Mesodermal cell (in vitro differentiated cells): ENCODE measurements at regions not wholly inside any gene's neighbourhood (a gene's known extent, or its start where the extent isn't known, plus 50 kb on each side); places are given as distances from the start of the nearest gene placed in this dataset.

Experiments used
- H3K27ac ChIP-seq: 2 replicates; pipeline ENCODE4 v1.7.0; 2013; ENCODE audit warnings: mild to moderate bottlenecking, low read depth, low read length, moderate library complexity; ENCODE audit not compliant: severe bottlenecking
- H3K36me3 ChIP-seq: 2 replicates; pipeline ENCODE4 v1.7.1; 2013; ENCODE audit warnings: mild to moderate bottlenecking, low read length, moderate library complexity; ENCODE audit not compliant: control insufficient read depth, insufficient read depth
- H3K4me1 ChIP-seq: one replicate; pipeline ENCODE4 v1.7.1; 2013; ENCODE audit warnings: mild to moderate bottlenecking, low read length; ENCODE audit not compliant: insufficient read depth, control insufficient read depth, poor library complexity, severe bottlenecking
- H3K4me3 ChIP-seq: 2 replicates; pipeline ENCODE4 v1.7.0; 2013; ENCODE audit warnings: low read length, control low read depth, mild to moderate bottlenecking; ENCODE audit not compliant: insufficient read depth, poor library complexity, severe bottlenecking; ENCODE audit errors: extremely low read depth
- H3K9me3 ChIP-seq: 2 replicates; pipeline ENCODE4 v1.7.1; 2013; ENCODE audit warnings: mild to moderate bottlenecking, low read length, moderate library complexity; ENCODE audit not compliant: control insufficient read depth
- WGBS, 2 experiments: methylation state at CpG; one replicate each; pipeline ENCODE4 v1.1.5; 2013; ENCODE audit warnings: missing lambda C conversion rate in 2 of 2; ENCODE audit not compliant: insufficient coverage in 2 of 2; 5-methylcytosine and 5-hydroxymethylcytosine counted together

DNA sequence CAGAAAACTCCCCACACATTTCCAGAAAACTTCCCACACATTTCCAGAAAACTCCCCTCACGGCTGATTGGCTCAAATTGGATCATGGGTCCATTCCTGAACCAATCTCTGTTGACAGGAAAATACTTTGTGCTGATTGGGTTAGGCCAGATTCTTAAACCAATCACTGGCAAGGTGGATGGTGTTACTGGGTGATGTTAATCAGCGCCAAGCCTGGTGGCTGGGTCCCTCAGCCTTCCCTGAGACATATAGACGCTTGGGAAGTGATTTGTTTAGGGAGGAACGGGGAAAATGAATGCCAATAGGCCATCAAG lies 199.4 kb upstream of the UBE2E2 start:
- Histone ChIP-seq H3K9me3 (no peaks in the 10 kb centered on the region), H3K36me3 (no peaks in the 10 kb centered on the region), H3K27ac (no peak overlapping the region), H3K4me1 (peaks cover 3% of the 10 kb centered on the region), H3K4me3 (no peak overlapping the region)
- 88 to 100% methylated on average over 2 to 4 of the region's 4 CpGs for WGBS, 2 experiments

DNA sequence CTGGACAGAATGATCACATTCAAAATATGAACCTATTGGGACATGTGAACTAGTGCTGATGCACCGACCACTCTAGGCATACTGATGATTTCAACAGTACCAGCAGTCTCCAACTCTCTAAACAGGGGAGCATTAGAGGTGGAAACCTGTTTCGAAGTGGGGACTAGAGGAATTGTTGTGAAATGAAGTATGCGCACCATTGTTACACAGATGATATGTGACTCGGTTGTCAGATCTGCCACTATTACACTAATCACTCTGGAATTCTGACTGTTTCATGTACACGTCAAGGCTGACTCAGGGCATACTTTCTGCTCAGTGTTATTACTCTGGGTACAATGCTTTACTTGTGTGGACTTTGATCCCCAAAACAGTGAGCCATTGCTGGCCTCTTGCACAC lies 198.2 kb upstream of the UBE2E2 start:
- Histone ChIP-seq H3K9me3 (no peaks in the 10 kb centered on the region), H3K4me3 (no peak overlapping the region), H3K4me1 (peaks cover 3% of the 10 kb centered on the region), H3K27ac (no peak overlapping the region), H3K36me3 (no peaks in the 10 kb centered on the region)
- 97% methylated on average over 4 of the region's 5 CpGs; no CpG with 5 or more reads in 1 of the 2 experiments for WGBS, 2 experiments

DNA sequence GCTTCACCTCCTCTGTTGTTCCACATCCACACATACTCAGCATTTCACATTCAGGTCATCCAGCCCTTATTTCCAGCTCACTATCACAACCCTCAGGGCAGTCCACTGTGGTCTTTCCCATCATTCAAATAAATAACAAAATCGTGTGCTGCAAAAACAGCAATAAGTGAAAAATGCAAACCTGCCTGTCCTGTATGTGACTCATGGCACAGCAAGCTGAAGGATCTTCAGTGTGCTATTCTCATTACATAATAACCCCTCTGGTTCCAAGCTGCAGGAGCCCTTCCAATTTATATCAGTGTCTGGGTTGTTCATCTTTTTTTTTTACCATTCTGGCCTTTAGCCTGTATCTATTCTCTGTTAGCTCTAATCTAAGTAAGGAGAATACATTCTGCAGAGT lies 185.3 kb upstream of the UBE2E2 start:
- Histone ChIP-seq H3K36me3 (no peaks in the 10 kb centered on the region), H3K27ac (no peak overlapping the region), H3K4me1 (peaks cover 17% of the 10 kb centered on the region), H3K9me3 (no peaks in the 10 kb centered on the region), H3K4me3 (no peak overlapping the region)
- WGBS, 2 experiments = 92% methylated on average over 1 of the region's 1 CpG; no CpG with 5 or more reads in 1 of the 2 experiments

DNA sequence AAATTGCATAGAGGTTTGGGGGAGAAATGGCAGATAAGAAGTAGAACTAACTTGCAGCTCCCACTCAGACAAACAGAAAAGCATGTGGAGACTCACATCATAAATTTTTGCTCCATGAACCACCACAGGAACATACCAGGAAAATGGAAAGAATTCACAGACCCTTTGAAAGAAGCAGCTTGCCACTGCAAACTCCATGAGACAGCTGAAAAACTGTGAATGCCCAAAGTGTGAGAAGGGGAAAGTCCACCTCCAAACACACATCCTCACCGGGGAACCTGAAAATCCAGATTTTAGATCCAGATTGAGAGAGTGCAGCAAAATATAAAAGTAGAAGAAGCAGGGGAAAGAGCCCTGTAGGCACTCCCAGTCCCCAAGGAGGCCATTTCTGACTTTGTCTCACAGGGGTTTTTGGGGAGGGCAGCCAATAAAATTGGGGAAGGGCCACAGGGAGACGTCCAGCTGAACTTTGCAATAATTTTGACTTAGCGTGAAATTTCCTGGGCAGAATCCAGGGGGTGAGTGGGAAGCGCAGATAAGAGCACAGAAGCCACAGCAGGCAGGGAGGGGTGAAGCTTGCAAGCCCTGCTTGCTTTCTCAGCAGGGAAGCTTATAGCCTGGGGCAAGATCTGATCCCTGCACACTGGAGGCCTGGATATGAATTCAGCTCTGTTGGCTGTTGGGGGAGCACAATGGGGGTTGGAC lies 183.4 kb upstream of the UBE2E2 start:
- Histone ChIP-seq H3K36me3 (no peaks in the 10 kb centered on the region), H3K4me3 (no peak overlapping the region), H3K9me3 (no peaks in the 10 kb centered on the region), H3K4me1 (peaks cover 17% of the 10 kb centered on the region), H3K27ac (no peak overlapping the region)
- 71 to 79% methylated on average over 2 to 3 of the region's 4 CpGs for WGBS, 2 experiments

DNA sequence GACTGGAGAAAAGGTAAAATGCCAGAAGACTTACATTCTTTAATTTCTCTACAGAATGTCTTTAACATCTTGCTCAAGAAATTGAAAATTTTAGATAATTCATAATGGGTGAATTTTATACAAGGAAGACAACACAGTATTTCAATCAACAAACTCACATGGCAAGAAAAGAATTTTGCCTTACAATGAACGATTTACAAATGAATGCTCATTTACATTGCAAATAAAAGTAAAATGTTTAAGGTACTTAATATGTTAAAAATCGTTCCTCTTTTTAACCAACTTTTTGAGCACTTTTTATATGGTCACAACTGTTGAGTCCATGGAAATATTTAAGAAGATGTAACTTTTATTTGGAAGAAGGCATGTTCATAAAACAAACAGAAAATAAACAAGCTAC lies 174.8 kb upstream of the UBE2E2 start:
- WGBS, 2 experiments = no CpG with 5 or more reads among the region's 2 CpGs
- Histone ChIP-seq H3K9me3 (no peaks in the 10 kb centered on the region), H3K4me3 (no peak overlapping the region), H3K27ac (no peak overlapping the region), H3K36me3 (no peaks in the 10 kb centered on the region), H3K4me1 (no peaks in the 10 kb centered on the region)

DNA sequence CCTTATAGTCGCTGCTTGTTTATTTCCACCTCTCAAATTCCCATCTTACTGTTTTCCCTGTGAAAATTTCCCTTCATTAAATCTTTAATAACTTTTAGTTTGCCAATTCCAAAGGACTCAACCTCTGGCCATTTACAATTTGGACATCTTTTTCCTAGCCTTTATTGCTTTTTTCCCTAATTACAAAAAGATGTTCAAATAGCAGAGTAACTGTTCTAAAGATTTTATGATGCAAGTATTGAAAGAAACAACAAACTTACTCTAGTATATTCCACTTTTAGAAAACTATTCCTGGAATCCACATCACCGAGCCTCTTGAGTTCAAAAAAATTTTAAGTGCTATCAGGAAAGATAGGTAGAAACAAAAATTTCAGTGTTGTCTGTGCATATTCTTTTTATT lies 174.1 kb upstream of the UBE2E2 start:
- Histone ChIP-seq H3K4me1 (no peaks in the 10 kb centered on the region), H3K27ac (no peak overlapping the region), H3K36me3 (no peaks in the 10 kb centered on the region), H3K9me3 (no peaks in the 10 kb centered on the region), H3K4me3 (no peak overlapping the region)
- 83 to 88% methylated on average over 1 to 2 of the region's 2 CpGs for WGBS, 2 experiments

DNA sequence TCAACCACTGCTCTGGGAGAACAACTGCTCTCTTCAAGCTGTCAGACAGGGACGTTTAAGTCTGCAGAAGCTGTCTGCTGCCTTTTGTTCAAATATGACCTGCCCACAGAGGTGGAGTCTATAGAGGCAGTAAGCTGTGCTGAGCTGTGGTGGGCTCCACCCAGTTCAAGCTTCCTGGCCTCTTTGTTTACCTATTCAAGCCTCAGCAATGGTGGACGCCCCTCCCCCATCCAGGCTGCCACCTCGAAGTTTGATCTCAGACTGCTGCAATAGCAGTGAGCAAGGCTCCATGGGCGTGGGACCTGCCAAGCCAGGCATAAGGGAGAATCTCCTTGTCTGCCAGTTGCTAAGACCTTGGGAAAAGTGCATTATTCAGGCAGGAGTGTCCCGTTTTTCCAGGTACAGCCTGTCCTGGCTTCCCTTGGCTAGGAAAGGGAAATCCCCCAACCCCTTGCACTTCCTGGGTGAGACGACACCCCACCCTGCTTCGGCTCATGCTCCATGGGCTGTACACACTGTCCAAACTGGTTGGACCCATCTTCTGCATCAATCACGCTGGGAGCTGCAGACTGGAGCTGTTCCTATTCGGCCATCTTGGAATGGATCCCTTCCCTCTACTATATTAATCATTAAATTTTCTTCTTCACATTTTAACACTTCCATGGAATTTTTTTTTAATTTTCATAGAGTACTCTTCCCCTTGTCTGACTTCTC lies 167.0 kb upstream of the UBE2E2 start:
- H3K27ac ChIP-seq = no peak overlapping the region
- H3K4me1 ChIP-seq = no peaks in the 10 kb centered on the region
- H3K4me3 ChIP-seq = no peak overlapping the region
- 75 to 90% methylated on average over 6 to 9 of the region's 9 CpGs for WGBS, 2 experiments
- H3K36me3 ChIP-seq = no peaks in the 10 kb centered on the region
- no peaks in the 10 kb centered on the region for H3K9me3 ChIP-seq

DNA sequence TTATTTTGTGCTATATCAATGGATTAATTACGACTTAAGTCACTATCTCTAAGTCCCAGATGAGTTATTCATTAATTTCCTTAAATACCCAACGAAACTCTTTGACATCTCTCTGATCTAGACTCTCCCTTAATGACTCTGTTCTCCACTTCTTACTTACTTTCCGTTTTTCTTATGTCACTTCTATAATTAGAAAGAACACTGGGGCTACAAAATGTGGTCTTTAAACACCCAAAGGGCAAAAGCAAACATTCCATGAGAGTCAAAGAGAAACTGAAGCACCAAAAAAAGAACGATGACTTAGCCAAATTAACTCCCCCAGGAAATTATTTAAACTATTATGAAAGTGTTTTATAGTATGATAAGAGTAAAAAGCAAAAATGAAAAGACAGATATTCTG lies 166.4 kb upstream of the UBE2E2 start:
- H3K4me3 ChIP-seq = no peak overlapping the region
- H3K9me3 ChIP-seq = no peaks in the 10 kb centered on the region
- no peaks in the 10 kb centered on the region for H3K36me3 ChIP-seq
- 85 to 100% methylated on average over 1 to 3 of the region's 4 CpGs for WGBS, 2 experiments
- H3K27ac ChIP-seq = no peak overlapping the region
- no peaks in the 10 kb centered on the region for H3K4me1 ChIP-seq

DNA sequence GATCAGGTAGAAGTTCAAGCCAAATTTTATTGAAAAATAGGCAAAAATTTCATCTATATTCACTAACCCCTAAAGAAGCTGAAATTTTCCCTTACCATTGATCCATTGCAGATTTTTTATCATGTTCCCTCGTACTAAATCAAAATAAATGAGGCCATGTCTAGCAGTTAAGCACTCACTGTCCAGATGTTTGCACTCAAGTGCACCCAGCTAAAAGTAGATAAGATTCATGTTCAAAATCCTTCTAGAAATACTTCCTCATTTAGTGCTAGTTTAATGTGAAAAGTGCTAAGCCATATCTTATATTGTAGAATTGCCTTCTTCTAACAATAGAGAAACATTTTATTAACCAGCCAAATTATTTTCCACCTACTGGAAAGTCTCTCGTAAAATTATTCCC lies 164.7 kb upstream of the UBE2E2 start:
- Histone ChIP-seq H3K4me1 (no peaks in the 10 kb centered on the region), H3K27ac (no peak overlapping the region), H3K9me3 (no peaks in the 10 kb centered on the region), H3K36me3 (no peaks in the 10 kb centered on the region), H3K4me3 (no peak overlapping the region)
- 75 to 100% methylated on average over 1 of the region's 2 CpGs for WGBS, 2 experiments

DNA sequence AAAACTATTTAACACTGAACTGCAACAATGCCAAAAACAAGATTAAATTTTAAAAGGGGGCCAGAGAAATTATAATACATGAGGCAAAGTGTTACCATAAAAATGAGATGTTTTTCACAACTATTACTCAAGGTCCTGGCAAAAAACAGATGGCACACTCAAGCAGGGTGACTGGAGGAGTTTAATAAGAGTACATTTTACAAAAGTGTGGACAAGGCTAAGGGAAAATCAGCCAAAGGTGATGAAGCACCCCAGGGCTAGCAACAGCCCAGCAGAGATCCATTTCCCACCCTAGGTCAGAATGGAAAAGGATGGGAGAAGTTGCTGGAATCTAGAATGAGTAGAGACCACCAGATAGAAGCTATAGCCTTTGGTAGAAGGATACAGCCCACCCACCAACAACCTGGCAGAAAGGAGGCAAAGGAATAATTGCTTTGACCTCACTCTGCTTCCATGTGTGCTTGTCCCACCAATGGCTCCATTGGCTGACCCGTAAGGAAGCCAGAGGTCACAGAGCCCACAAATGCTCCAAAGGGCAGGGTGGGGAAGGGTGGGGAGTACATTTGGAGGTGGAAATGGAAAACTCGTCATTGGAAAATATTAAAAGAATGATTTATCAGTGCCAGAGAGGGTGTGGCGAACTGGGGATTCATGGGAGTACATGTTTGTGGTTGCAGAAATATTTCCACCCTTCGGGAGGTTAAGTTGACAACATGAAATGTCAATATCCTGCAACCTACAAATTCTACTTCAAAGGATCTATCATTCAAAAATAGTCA lies 161.0 kb upstream of the UBE2E2 start:
- Histone ChIP-seq H3K27ac (no peak overlapping the region), H3K36me3 (no peaks in the 10 kb centered on the region), H3K9me3 (no peaks in the 10 kb centered on the region), H3K4me1 (no peaks in the 10 kb centered on the region), H3K4me3 (no peak overlapping the region)
- 86 to 100% methylated on average over 1 to 3 of the region's 4 CpGs for WGBS, 2 experiments

DNA sequence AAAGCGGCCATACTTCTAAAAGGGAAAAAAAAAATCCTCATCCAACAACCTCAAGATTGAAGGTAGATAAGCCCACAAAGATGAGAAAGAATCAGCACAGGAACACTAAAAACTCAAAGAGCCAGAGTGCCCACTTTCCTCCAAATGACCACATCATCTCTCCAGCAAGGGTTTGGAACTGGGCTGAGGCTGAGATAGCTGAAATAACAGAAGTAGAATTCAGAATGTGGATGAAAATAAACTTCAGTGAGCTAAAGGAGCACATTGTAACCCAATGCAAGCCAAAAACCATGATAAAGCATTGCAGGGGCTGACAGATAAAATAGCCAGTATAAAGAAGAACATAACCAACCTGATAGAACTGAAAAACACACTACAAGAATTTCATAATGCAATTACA lies 158.7 kb upstream of the UBE2E2 start:
- no peaks in the 10 kb centered on the region for H3K9me3 ChIP-seq
- no peaks in the 10 kb centered on the region for H3K36me3 ChIP-seq
- no CpG with 5 or more reads among the region's 1 CpG for WGBS, 2 experiments
- no peaks in the 10 kb centered on the region for H3K4me1 ChIP-seq
- H3K4me3 ChIP-seq = no peak overlapping the region
- no peak overlapping the region for H3K27ac ChIP-seq
